GM23338 (cell line): ENCODE measurements at regions not wholly inside any gene's neighbourhood (a gene's known extent, or its start where the extent isn't known, plus 50 kb on each side); places are given as distances from the start of the nearest gene placed in this dataset.

Source experiments
- ATAC-seq: fragments of 200-7000 bp; cut with Tn5 transposase; 3 replicates; pipeline ENCODE4 v1.9.1; 2020
- DNase-seq: peaks from one replicate; pipeline ENCODE4 v3.0.0-alpha.2; 2015; ENCODE audit warnings: low spot score
- H2AFZ ChIP-seq: fragments of 200-600 bp; sonication (generic); 2 replicates; pipeline ENCODE4 v1.8.0; 2016; ENCODE audit warnings: antibody characterized with exemption, mild to moderate bottlenecking, moderate library complexity
- H3F3A ChIP-seq: fragments of 200-600 bp; sonication (generic); replicated peaks from 2 replicates; pipeline ENCODE4 v1.8.0; 2017; ENCODE audit warnings: antibody characterized with exemption, mixed run types, low read depth
- H3K27ac ChIP-seq: fragments of 200-600 bp; sonication (generic); 2 replicates; pipeline ENCODE4 v1.6.1; 2016; ENCODE audit warnings: low read depth
- H3K27me3 ChIP-seq: fragments of 200-600 bp; sonication (generic); 2 replicates; pipeline ENCODE4 v1.8.0; 2016; ENCODE audit warnings: mild to moderate bottlenecking, mixed run types, moderate library complexity; ENCODE audit not compliant: insufficient read depth
- H3K36me3 ChIP-seq: fragments of 200-600 bp; sonication (generic); 2 replicates; pipeline ENCODE4 v1.8.0; 2016; ENCODE audit warnings: mild to moderate bottlenecking; ENCODE audit not compliant: insufficient read depth
- H3K4me1 ChIP-seq: fragments of 200-600 bp; sonication (generic); 2 replicates; pipeline ENCODE4 v1.8.0; 2016; ENCODE audit warnings: mild to moderate bottlenecking, moderate library complexity; ENCODE audit not compliant: insufficient read depth
- H3K4me2 ChIP-seq: fragments of 200-600 bp; sonication (generic); 2 replicates; pipeline ENCODE4 v1.7.1; 2017; ENCODE audit warnings: mixed run types
- H3K4me3 ChIP-seq: fragments of 200-600 bp; sonication (generic); 2 replicates; pipeline ENCODE4 v1.6.1; 2016; ENCODE audit warnings: mixed run types
- H3K79me2 ChIP-seq: fragments of 200-600 bp; sonication (generic); replicated peaks from 2 replicates; pipeline ENCODE4 v1.8.0; 2017; ENCODE audit warnings: mild to moderate bottlenecking; ENCODE audit not compliant: insufficient read depth
- H3K9me2 ChIP-seq: fragments of 200-600 bp; sonication (generic); 2 replicates; pipeline ENCODE4 v1.8.0; 2017; ENCODE audit not compliant: insufficient read depth
- H4K20me1 ChIP-seq: fragments of 200-600 bp; sonication (generic); replicated peaks from 2 replicates; pipeline ENCODE4 v1.8.0; 2017; ENCODE audit warnings: mild to moderate bottlenecking; ENCODE audit not compliant: insufficient read depth
- H3K27ac Mint-ChIP-seq: 2 replicates; pipeline ENCODE4 v1.8.0; 2020; ENCODE audit warnings: inconsistent platforms, mild to moderate bottlenecking, moderate library complexity, mixed read lengths
- H3K27me3 Mint-ChIP-seq: 3 replicates; pipeline ENCODE4 v1.8.0; 2022; ENCODE audit warnings: low read depth, mild to moderate bottlenecking, moderate library complexity, mixed read lengths, inconsistent platforms; ENCODE audit not compliant: insufficient read depth, poor library complexity
- H3K36me3 Mint-ChIP-seq: 3 replicates; pipeline ENCODE4 v1.8.0; 2021; ENCODE audit warnings: low read depth, mild to moderate bottlenecking, inconsistent platforms, moderate library complexity, mixed read lengths
- H3K4me1 Mint-ChIP-seq: 3 replicates; pipeline ENCODE4 v1.8.0; 2020; ENCODE audit warnings: mild to moderate bottlenecking, inconsistent platforms, mixed read lengths
- H3K4me3 Mint-ChIP-seq: 3 replicates; pipeline ENCODE4 v1.8.0; 2021; ENCODE audit warnings: moderate library complexity, mild to moderate bottlenecking, inconsistent platforms, mixed read lengths
- H3K9me3 Mint-ChIP-seq: 3 replicates; pipeline ENCODE4 v1.8.0; 2020; ENCODE audit warnings: moderate library complexity, mild to moderate bottlenecking, inconsistent platforms, mixed read lengths
- CREB1 ChIP-seq: fragments of 250-450 bp; sonication (Bioruptor Pico); IDR thresholded peaks from 2 replicates; pipeline ENCODE4 v1.5.0; 2020; ENCODE audit warnings: low read depth, mild to moderate bottlenecking, moderate library complexity
- EZH2 ChIP-seq: fragments of 200-600 bp; sonication (generic); IDR thresholded peaks from one replicate; pipeline ENCODE4 v1.8.0; 2017; ENCODE audit warnings: antibody characterized with exemption, mild to moderate bottlenecking, low read depth; ENCODE audit not compliant: unreplicated experiment
- JUNB ChIP-seq: IDR thresholded peaks from one replicate; pipeline ENCODE4 v1.6.1; 2016; ENCODE audit warnings: antibody characterized with exemption; ENCODE audit not compliant: unreplicated experiment
- REST ChIP-seq: IDR thresholded peaks from one replicate; pipeline ENCODE4 v1.6.1; 2018; ENCODE audit warnings: antibody characterized with exemption; ENCODE audit not compliant: unreplicated experiment
- STAT1 ChIP-seq: IDR thresholded peaks from one replicate; pipeline ENCODE4 v1.6.1; 2016; ENCODE audit warnings: antibody characterized with exemption; ENCODE audit not compliant: unreplicated experiment
- ZNF331 ChIP-seq: fragments of 250-450 bp; sonication (Bioruptor Pico); IDR thresholded peaks from 2 replicates; pipeline ENCODE4 v1.5.0; 2020; ENCODE audit warnings: low read depth, mild to moderate bottlenecking, moderate library complexity

GRCh38 chr2:439556-440402 is 151.9 kb upstream of the ALKAL2 start:
- H4K20me1 ChIP-seq, result no peaks in the 10 kb centered on the region
- peaks cover 10% of the 10 kb centered on the region for H3K27me3 Mint-ChIP-seq
- H3K9me2 ChIP-seq, result no peaks in the 10 kb centered on the region
- no peak overlapping the region for H3K27ac ChIP-seq
- no peaks in the 10 kb centered on the region for H3K27me3 ChIP-seq
- no peaks in the 10 kb centered on the region for H3K36me3 ChIP-seq
- H3K79me2 ChIP-seq, result no peaks in the 10 kb centered on the region
- ATAC-seq (no peak), DNase-seq (no peak)
- H3K4me3 Mint-ChIP-seq, result no peak overlapping the region
- H3F3A ChIP-seq, result no peaks in the 10 kb centered on the region
- H2AFZ ChIP-seq, result no peak overlapping the region
- no peak overlapping the region for H3K4me3 ChIP-seq
- H3K9me3 Mint-ChIP-seq, result no peaks in the 10 kb centered on the region
- H3K4me1 Mint-ChIP-seq, result peaks cover 2% of the 10 kb centered on the region; the same call in 2 of the 3 replicates
- H3K27ac Mint-ChIP-seq, result no peak overlapping the region
- no peaks in the 10 kb centered on the region for H3K4me1 ChIP-seq
- H3K4me2 ChIP-seq, result no peak overlapping the region
- no peak for TF ChIP-seq EZH2
- TF ChIP-seq STAT1, result no peak
- TF ChIP-seq ZNF331 (CRISPR knock-in tag), result no peak
- no peak for TF ChIP-seq JUNB
- no peaks in the 10 kb centered on the region for H3K36me3 Mint-ChIP-seq

- Histone ChIP-seq H3K36me3 (no peaks in the 10 kb centered on the region), H2AFZ (no peak overlapping the region), H3K27ac (no peak overlapping the region), H3K9me2 (no peaks in the 10 kb centered on the region), H3K4me2 (no peak overlapping the region), H3K4me1 (no peaks in the 10 kb centered on the region), H3K27me3 (no peaks in the 10 kb centered on the region), H3K79me2 (no peaks in the 10 kb centered on the region), H3F3A (no peaks in the 10 kb centered on the region), H3K4me3 (no peak overlapping the region), H4K20me1 (no peaks in the 10 kb centered on the region)
- peaks cover 10% of the 10 kb centered on the region for H3K27me3 Mint-ChIP-seq
- no peak for ATAC-seq
- no peaks in the 10 kb centered on the region for H3K36me3 Mint-ChIP-seq
- no peak for TF ChIP-seq CREB1 (CRISPR knock-in tag)
- no peak for TF ChIP-seq REST
- no peak for TF ChIP-seq JUNB
- TF ChIP-seq STAT1, result no peak
- H3K4me3 Mint-ChIP-seq, result no peak overlapping the region
- H3K4me1 Mint-ChIP-seq, result peaks cover 7% of the 10 kb centered on the region
- DNase-seq, result no peak
- H3K9me3 Mint-ChIP-seq, result no peaks in the 10 kb centered on the region
- H3K27ac Mint-ChIP-seq, result no peak overlapping the region
These were observed 151.2 kb upstream of the ALKAL2 start for GRCh38 chr2:439077-439476.
